ENCODE measurements at regions not wholly inside any gene's neighbourhood (a gene's known extent, or its start where the extent isn't known, plus 50 kb on each side); places are given as distances from the start of the nearest gene placed in this dataset.
"Not testable (repeated sequence)": the region's sequence is repeated elsewhere in the genome, so short reads cannot be mapped to it uniquely, and the experiment has no call there.

DNA sequence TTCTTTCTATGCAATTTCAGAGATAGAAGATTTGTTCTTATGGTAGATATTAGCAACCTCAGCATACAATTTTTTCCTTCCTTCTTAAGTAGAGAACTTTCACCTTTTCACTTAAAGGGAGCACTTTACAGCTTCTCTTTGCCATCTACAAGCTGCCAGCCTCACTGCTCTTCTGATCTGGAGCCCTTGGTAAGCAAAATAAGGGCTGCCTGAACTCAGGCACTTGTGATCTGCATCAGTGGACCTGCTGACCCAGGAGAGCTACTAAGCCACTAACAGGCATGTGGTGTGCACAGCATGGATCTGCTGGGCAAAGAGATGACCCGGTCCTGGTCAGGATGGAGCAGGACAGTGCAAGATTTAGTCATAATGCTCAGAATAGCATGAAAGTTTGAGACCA lies 80.8 kb upstream of the SNTG2 start:
- Histone ChIP-seq H3K4me1 (no peaks in the 10 kb centered on the region), H3K27me3 (no peaks in the 10 kb centered on the region), H3K36me3 (no peaks in the 10 kb centered on the region), H3K9me3 (no peaks in the 10 kb centered on the region), H3K4me3 (ENCODE audit: low read depth, low read length) (no peak overlapping the region)
- DNase-seq: no peak
- TF ChIP-seq, protein P1, sequence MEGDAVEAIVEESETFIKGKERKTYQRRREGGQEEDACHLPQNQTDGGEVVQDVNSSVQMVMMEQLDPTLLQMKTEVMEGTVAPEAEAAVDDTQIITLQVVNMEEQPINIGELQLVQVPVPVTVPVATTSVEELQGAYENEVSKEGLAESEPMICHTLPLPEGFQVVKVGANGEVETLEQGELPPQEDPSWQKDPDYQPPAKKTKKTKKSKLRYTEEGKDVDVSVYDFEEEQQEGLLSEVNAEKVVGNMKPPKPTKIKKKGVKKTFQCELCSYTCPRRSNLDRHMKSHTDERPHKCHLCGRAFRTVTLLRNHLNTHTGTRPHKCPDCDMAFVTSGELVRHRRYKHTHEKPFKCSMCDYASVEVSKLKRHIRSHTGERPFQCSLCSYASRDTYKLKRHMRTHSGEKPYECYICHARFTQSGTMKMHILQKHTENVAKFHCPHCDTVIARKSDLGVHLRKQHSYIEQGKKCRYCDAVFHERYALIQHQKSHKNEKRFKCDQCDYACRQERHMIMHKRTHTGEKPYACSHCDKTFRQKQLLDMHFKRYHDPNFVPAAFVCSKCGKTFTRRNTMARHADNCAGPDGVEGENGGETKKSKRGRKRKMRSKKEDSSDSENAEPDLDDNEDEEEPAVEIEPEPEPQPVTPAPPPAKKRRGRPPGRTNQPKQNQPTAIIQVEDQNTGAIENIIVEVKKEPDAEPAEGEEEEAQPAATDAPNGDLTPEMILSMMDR (IDR thresholded peaks at IDR 0.05; ENCODE audit: low read depth, low read length): no peak

DNA sequence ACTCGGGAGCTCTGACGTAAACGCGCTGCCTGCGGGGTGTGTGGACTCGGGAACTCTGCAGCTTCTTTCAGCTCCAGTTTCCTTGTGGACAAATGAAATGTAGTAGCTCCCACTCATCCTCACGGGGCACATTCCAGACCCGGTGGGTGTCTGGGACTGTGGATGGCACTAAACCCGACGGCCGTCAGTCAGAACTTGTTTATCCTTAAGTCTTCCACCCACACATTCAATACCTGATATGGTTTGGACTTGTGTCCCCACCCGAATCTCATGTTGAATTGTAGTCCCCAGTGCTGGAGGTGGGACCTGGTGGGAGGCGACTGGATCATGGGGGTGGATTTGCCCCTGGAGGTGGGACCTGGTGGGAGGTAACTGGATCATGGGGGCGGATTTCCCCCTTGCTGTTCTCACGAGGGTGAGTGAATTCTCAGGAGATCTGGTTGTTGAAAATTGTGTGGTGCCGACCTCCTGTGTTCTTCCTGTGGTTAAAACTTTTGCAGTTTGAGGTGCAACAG lies 81.2 kb upstream of the SNTG2 start:
- H3K27me3 ChIP-seq: no peaks in the 10 kb centered on the region
- H3K9me3 ChIP-seq: no peaks in the 10 kb centered on the region
- TF ChIP-seq, protein P1 (IDR thresholded peaks at IDR 0.05; ENCODE audit: low read depth, low read length): no peak
- H3K4me3 ChIP-seq (ENCODE audit: low read depth, low read length): no peak overlapping the region
- H3K36me3 ChIP-seq: no peaks in the 10 kb centered on the region
- DNase-seq: no peak
- no peaks in the 10 kb centered on the region for H3K4me1 ChIP-seq

DNA sequence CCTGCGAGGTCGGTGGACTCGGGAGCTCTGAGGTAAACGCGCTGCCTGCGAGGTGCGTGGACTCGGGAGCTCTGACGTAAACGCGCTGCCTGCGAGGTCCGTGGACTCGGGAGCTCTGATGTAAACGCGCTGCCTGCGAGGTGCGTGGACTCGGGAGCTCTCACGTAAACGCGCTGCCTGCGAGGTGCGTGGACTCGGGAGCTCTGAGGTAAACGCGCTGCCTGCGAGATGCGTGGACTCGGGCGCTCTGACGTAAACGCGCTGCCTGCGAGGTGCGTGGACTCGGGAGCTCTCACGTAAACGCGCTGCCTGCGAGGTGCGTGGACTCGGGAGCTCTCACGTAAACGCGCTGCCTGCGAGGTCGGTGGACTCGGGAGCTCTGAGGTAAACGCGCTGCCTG lies 81.8 kb upstream of the SNTG2 start:
- H3K4me3 ChIP-seq (ENCODE audit: low read depth, low read length); H3K27me3 ChIP-seq: not testable (repeated sequence)

DNA sequence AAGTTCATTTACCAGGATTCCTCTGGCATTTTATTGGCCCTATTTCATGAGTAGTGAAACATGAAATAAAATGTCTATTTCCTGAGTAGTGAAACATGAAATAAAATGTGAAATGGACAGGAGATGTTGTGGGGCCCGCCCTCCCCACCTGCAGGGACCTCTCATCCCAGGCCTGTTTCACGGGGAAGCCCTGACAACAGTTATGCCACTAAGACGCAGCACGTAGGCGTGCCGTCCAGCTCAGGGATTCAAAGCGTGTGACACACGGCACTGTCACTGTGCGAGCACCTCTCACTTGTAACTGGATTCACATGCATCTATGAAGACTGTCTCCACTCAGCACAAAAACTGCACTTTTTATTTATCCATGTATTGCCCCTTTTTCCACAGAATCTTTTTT lies 83.4 kb upstream of the SNTG2 start:
- H3K27me3 ChIP-seq: no peaks in the 10 kb centered on the region
- no peak for DNase-seq
- H3K4me3 ChIP-seq (ENCODE audit: low read depth, low read length): no peak overlapping the region
- no peaks in the 10 kb centered on the region for H3K4me1 ChIP-seq
- TF ChIP-seq, protein P1 (IDR thresholded peaks at IDR 0.05; ENCODE audit: low read depth, low read length): no peak
- no peaks in the 10 kb centered on the region for H3K9me3 ChIP-seq
- H3K36me3 ChIP-seq: no peaks in the 10 kb centered on the region

More for the DNA sequence above, 81.8 kb upstream of the SNTG2 start:
- not testable (repeated sequence) for DNase-seq, H3K9me3 ChIP-seq, H3K36me3 ChIP-seq, H3K4me1 ChIP-seq

DNA sequence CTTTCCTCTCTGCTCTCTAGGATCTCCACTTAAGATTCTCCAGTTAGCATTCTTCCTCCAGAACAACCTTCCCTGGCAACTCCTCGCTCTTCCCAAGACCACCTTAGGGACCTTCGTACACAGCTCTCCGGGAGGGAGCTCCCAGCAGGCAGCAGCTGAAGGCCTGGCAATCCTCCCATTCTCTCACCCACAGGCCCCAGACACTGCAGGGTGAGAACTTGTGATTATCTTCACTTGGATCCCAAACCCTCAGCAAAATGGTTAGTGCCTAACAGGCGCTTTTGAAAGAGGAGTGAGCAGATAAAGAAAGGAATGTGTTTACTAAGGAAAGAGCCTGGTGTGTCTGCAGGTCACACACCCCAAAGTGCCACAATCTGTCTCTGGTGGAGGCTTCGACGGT lies 83.8 kb upstream of the SNTG2 start:
- Histone ChIP-seq H3K4me1 (no peaks in the 10 kb centered on the region), H3K27me3 (no peaks in the 10 kb centered on the region), H3K9me3 (no peaks in the 10 kb centered on the region), H3K36me3 (no peaks in the 10 kb centered on the region), H3K4me3 (ENCODE audit: low read depth, low read length) (no peak overlapping the region)
- no peak for DNase-seq
- TF ChIP-seq, protein P1 (IDR thresholded peaks at IDR 0.05; ENCODE audit: low read depth, low read length): no peak

DNA sequence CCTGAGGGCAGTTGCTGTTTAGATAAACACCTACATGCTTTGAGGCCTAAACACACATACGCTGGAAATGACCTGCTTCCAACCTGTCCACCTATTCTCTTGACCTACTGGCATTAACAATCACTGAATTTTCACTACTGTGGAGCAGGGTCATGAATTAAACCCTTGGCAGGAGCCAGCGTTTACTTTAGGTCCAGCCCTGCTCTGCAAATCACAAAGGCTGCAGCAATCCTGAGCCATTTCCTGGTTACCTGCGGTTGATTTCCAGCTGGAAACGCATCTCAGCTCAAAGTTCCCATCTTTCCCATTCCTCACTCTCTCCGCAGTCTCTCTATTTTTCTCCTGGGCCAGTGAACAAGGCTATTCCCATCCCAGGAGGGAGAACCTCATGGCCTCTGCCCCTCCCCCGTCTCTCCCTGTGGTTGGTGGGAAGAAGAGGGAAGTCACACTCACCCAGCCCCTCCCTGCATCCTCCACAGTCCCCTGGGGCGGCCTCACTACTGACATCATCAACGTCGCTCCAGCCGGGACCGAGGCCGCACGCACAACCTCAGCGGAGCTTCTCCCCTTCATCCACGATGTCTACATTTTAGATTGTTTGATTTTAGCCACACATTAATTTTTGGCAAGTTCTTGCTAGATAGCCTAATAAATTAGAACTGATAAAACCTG lies 84.5 kb upstream of the SNTG2 start:
- Histone ChIP-seq H3K9me3 (no peaks in the 10 kb centered on the region), H3K4me1 (no peaks in the 10 kb centered on the region), H3K36me3 (no peaks in the 10 kb centered on the region), H3K27me3 (no peaks in the 10 kb centered on the region), H3K4me3 (ENCODE audit: low read depth, low read length) (no peak overlapping the region)
- DNase-seq: peak; percentile 34
- TF ChIP-seq, protein P1 (IDR thresholded peaks at IDR 0.05; ENCODE audit: low read depth, low read length): no peak

All from BE2C (cell line).